ENCODE measurements at regions not wholly inside any gene's neighbourhood (a gene's known extent, or its start where the extent isn't known, plus 50 kb on each side); places are given as distances from the start of the nearest gene placed in this dataset.

DNA sequence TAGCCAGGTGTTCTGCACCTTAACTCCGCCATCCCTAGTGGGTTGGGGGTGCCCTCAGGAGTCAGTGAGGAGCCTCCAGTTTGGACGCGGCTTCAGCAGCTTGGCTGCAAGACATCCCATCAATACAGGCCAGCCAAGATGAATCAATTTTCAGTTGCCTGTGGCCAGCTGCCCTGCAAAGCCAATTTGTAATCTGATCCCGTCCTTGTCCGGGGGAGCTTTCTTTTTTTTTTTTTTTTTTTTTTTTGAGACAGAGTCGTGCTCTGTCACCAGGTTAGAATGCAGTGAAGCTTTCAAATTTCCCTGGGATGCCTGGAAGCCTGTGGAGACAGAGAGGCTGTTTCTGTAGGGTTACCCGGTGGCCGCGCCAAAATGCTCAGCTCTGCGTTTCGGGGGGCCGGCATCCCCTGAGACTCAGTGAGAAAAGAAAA lies 192.5 kb downstream of the ASMT start:
- TF ChIP-seq, protein P1, sequence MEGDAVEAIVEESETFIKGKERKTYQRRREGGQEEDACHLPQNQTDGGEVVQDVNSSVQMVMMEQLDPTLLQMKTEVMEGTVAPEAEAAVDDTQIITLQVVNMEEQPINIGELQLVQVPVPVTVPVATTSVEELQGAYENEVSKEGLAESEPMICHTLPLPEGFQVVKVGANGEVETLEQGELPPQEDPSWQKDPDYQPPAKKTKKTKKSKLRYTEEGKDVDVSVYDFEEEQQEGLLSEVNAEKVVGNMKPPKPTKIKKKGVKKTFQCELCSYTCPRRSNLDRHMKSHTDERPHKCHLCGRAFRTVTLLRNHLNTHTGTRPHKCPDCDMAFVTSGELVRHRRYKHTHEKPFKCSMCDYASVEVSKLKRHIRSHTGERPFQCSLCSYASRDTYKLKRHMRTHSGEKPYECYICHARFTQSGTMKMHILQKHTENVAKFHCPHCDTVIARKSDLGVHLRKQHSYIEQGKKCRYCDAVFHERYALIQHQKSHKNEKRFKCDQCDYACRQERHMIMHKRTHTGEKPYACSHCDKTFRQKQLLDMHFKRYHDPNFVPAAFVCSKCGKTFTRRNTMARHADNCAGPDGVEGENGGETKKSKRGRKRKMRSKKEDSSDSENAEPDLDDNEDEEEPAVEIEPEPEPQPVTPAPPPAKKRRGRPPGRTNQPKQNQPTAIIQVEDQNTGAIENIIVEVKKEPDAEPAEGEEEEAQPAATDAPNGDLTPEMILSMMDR (IDR thresholded peaks at IDR 0.05): no peak
- TF ChIP-seq POLR2A (IDR thresholded peaks at IDR 0.05): no peak

All from esophagus squamous epithelium (tissue), 4 donors.